GM21360 (cell line): ENCODE measurements at regions not wholly inside any gene's neighbourhood (a gene's known extent, or its start where the extent isn't known, plus 50 kb on each side); places are given as distances from the start of the nearest gene placed in this dataset.
"Not testable (repeated sequence)": the region's sequence is repeated elsewhere in the genome, so short reads cannot be mapped to it uniquely, and the experiment has no call there.

Experiments used
- ATAC-seq: cut with Tn5 transposase; IDR thresholded peaks from one replicate; pipeline ENCODE4 v1.9.1; 2021; ENCODE audit warnings: mild to moderate bottlenecking, moderate library complexity; ENCODE audit not compliant: unreplicated experiment

DNA sequence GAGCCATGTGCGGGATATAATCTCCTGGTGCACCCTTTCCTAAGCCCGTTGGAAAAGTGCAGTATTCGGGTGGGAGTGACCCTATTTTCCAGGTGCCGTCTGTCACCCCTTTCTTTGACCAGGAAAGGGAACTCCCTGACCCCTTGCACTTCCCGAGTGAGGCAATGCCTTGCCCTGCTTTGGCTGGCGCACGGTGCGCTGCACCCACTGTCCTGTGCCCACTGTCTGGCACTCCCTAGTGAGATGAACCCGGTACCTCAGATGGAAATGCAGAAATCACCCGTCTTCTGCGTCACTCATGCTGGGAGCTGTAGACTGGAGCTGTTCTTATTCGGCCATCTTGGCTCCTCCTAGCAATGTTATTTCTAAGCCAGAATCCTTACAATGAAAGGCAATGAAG lies 121.1 kb downstream of the TAF11L14 start:
- ATAC-seq = not testable (repeated sequence)

DNA sequence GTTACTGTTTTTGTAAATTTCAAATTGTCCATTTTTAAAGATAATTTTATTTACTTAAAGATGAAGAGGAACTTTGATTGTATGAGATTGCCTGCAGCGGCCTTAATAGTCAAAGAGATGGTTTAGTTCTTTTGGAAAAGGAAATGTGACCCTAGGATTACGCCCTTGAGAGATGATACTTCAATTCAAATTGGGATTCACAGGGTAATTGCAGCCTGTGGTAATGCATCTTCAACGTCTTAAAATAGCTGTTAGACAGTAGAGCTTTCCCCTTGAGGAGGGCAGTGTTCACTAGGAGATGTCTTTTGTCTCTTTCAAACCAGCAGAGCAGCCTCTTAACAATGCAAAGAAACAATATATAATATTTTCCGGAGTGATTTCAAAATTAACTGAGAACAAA lies 127.1 kb downstream of the TAF11L14 start:
- no peak for ATAC-seq

DNA sequence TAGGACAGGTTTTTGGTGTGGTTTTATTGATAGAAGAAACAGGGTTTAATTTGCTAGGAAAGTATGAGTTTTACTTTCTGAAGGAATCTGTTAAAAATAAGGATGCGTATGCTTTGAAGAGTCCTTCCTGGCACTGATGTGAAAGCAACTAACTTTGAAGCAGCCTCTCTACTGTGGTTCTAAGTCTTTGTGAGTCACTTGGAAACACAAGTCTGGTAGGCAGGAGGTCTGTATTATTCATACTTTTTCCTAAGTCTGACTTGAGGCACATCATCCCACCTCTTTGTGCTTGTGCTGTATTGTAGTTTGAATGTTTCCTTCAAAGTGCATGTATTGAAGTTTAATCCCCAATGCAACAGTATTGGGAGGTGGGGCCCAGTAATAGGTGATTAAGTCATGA lies 129.0 kb downstream of the TAF11L14 start:
- ATAC-seq = no peak

DNA sequence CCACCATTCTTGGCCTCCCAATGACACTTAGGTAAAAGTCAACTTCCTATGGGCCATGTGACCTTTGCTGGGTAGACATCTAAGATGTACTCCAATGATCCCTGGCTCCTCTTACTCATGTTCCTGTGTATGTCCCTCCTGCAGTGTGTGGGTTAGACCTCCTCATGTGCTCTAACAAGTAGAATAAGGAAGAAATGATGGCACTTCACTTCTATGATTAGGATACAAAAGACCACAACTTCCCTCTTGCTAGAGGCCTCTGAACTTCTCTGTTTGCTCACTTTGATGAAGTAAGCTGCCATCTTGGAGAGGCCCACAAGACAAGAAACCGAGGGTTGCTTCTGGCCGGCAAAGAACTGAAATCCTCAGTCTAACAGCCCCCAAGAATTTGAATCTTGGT lies 131.8 kb downstream of the TAF11L14 start:
- ATAC-seq = no peak

DNA sequence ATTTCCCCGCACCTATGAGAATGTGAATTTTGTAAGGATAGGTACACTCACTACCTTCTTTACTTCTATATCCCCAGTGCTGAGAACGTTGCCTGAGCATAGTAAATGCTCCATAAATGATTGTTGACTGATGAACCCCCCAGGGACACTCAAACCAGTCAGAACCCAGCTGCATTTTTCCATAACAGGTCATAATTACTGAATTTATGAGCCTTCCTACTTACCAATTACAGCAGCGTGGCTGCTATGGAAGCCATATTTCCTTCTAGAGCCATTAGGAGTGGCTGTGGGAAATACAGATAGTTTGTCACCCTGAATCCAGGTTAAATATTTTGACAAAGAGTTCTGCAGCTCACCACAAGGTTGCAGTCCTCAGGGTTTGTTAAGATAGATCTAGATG lies 135.0 kb downstream of the TAF11L14 start:
- ATAC-seq = no peak

DNA sequence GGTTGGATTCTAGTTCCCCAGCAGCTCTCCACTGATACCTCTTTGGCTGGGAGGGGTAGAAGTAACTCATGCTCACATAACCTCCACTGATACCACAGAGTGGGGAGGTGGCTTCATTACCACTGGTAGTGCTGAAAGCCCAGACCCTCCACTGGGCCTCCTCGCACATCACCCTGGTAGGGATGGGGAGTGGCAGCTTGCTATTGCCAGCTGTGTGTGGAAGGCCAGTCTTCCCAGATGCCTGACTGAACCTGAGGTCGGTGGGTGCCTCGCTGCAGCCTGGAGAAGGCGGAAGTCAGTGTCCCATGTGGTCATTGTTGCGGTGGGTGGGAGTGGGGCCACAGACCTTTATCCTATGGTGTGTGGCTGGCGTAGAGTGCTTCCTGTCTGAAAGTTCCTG lies 138.0 kb downstream of the TAF11L14 start:
- ATAC-seq = no peak

DNA sequence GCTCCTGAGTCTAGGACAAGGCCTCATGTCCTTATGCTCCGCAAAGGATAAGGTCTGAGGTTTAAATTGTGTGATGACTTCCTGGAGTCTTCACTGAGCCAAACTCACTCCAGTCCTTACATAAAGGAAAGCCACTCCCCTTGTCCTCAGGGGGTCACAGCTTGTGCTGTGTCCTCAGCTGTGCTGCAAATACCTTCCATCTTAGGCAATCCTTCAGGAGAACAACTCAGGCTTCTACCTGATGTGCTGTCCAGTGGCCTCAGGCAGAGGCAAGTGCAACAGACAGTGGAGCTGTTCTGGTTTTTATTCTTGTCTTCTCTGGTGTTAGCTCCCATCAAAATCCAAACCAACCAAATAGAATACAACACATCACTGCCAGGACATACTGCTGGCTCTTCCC lies 151.5 kb downstream of the TAF11L14 start:
- no peak for ATAC-seq

DNA sequence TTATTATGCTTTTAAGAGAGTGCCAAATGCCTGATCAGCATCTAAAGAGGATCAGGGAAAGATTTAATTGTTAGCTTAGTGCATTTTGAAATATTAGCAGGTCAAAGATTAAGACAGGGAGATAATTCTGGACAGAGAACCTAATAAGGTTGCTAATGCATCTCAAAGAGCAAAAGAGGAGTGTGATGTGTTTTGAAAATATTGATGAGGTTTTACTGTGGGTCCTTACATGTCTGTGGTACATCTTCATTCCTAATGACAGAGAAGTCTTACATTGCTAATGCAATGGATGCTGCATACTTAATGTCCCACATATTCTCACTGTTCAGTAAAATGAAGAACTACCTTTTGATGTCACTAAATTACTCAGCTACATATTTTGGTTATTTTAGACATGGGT lies 154.1 kb downstream of the TAF11L14 start:
- ATAC-seq = no peak

DNA sequence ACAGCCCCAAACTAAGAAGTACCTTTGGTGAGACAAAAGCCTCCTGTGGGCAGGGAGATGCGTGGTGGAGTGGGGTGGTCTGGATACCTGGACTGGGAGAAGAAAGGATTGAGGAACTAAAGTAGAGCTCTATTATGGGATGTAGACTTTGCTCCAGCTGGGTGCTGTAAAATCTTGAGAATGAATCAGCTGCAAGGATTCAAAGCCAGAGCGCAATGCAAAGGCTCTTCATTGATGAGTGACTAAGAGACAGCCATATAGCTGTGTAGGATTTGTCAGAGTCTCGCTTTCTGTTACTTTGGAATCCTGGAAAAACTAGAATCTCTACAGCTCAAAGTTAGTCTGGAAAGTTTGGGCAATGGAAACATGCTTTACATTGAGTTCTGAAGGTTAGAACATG lies 159.9 kb downstream of the TAF11L14 start:
- ATAC-seq = no peak

DNA sequence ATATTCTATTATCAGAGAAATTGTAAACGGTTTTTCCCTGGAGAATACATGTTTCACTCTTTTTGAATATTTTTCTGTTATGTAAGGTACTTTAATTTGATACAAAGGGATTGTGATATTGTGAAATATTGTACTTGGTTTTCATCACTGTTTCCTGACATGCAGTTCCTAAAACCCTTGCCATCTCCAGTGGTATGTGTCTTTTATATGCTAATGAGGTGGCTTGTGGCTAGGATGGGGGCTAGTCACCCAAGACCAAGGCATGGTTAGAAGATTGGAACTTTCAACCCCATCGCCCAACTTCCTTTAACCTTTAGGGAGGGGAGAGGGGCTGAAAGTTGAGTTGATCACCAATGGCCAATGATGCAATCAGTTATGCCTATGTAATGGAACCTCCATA lies 160.6 kb downstream of the TAF11L14 start:
- ATAC-seq = no peak

DNA sequence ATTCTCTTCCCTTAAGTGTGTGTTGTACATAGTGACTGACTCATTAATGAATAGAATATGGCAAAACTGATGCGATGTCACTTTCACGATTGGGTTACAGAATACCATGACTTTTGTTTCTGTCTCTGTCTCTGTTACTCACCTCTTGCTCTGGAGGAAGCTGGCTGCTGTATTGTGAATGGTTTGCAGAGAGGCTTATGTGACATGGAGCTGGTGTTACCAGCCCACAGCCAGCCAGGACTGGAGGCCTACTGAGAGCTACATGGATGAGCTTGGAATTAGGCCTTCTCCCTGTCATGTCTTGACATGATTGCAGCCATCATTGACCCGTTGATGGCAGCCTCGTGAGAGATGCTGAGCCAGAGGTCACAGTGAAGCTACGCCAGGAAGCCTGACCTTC lies 161.9 kb downstream of the TAF11L14 start:
- ATAC-seq = no peak

DNA sequence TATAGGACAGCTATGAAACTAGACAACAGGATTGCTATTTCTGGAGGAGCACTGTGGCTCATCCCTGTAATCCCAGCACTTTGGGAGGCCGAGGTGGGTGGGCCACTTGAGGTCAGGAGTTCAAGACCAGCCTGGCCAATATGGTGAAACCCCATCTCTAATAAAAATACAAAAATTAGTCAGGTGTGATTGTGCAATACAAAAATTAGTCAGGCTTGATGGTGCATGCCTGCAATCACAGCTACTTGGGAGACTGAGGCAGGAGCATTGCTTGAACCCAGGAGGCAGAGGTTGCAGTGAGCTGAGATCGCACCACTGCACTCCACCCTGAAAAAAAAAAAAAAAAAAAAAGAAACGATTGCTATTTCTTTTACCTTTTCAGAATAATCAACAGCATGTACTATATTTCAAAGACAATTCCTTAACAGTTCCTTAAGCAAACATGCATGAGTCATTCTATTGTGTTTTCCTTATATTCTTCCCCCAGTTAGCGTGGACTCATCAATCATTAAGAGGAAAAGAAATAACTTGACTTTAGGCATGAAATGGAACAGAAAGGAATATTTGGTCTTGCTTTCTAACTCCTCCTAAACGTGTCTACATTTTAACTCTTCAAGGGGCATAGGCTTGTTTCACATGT lies 162.6 kb downstream of the TAF11L14 start:
- ATAC-seq = no peak

DNA sequence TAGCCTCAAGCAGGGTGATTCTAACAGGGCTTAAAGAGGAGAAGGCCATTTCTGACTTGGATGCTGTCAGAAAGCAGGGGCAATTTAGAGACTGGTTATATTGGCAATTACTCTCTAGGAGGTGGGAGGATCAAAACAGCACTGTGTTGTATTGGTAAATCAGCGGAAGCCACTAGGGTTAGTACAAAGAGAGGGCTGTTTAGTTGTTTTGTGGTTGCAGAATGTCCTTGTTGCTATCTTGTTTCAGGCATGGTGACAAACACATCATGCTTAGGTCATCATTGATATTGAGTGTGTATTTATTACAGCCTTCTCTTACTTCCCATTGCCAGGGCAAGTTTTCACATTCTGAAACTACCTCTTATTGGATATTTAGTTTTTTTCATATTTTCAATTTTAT lies 165.3 kb downstream of the TAF11L14 start:
- ATAC-seq = no peak

DNA sequence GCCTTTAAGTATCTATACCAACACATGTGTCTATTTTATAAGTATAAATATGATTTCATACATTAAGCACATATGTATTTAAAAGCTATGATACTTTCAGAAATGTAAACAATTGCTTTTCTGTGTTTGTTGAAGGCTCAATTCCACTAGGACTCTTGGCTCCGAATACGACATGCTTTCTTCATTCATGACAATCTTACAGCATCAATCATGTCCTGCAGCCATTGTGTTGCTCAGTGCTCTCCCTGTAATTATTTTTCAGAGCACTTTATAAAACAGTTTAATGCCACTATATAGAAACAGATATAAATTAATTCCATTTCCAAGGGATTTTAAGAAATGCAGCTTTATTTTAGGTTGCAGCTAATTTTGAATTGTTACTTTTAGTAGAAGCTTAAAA lies 167.3 kb downstream of the TAF11L14 start:
- no peak for ATAC-seq

DNA sequence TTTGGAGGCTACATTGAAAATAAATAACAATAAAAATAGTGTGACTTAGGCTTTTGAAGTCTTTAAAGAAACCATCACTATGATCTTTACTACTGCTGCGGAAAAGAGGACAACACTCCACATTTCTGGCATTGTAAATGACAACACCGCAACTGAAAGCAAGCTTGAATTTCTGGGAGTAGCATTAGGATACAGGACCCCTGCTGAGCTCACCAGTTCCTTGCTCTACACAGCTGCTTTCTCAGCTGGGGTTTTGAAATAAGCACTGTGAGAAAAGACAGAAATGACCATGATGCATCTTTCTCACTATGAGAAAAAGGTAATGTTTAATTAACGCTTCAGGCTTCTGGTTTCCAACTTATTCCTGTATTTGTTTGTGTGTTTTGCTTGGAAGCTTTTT lies 168.0 kb downstream of the TAF11L14 start:
- no peak for ATAC-seq

DNA sequence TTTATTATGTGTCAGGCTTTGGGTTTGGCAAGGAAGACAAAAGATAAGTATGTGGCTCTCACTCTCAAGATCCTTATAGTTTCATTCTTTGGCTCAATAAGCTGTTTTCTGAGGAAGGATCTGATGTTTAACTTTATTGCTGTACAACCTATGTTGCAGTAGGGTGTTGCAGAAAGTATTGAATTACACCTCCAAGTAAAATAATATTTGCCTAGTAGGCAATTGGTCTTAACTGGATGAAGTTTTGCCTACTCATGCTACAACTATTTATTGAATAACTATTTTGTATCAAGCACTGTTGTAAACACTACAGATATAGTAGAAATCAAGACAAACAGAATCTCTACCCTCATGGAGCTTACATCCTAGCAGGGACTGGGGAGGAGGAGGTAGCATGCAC lies 169.7 kb downstream of the TAF11L14 start:
- ATAC-seq = no peak

DNA sequence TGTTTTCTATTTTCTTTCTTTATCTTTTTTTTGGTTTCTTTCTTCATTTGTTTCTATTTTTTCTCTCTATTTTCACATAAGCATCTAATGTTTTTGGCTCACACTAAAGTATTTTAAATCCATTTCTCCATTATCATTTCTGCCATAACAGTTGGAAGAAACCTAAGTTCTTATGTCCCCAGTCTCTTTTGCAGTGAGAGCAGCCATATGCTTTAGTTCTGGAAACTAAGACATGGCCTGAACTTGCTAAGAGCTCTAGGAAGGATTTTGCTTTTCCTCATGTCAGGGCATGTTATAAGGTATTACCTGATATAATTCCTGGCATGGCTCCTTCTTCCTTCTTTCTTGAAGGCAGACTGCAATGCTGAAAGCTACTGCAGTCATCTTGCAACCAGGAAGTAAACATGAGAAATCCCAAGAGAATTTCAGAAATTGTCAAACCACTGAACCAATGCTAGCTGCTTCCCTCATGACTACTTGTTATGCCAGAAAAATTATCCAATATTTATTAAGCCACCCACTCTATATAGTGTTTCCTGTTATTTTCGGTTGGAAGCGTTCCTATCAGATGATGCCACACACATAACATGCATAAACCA lies 171.1 kb downstream of the TAF11L14 start:
- no peak for ATAC-seq

DNA sequence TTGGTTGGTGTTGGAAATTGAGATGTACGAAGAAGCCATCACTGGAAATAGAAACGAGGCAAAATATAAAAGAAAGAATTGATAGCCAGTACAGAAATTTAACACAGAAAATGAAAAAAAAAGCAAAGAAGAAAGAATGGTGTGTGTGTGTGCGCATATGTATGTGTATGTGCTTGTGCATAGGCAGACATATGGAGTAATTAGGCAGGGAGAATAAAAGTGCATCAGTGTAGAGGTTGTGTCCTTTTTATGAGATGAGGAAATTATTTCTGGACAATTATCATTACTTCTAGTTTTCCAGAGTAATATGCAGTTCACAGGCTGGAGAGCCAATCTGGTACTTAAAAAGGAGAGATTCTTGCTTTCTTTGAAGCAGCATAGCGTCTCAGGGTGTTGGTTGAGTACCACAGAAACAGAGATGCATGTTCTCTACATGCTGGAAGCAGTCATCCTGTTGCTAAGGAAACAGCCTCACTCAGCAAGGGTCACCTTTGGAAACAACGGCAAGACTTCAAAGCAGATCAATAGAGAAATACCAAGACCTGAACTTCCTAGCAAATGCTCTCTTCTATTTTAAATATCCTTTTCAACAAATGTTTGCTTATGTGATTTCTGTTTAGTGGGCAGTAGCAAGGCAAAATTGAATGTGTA lies 172.7 kb downstream of the TAF11L14 start:
- ATAC-seq = no peak

DNA sequence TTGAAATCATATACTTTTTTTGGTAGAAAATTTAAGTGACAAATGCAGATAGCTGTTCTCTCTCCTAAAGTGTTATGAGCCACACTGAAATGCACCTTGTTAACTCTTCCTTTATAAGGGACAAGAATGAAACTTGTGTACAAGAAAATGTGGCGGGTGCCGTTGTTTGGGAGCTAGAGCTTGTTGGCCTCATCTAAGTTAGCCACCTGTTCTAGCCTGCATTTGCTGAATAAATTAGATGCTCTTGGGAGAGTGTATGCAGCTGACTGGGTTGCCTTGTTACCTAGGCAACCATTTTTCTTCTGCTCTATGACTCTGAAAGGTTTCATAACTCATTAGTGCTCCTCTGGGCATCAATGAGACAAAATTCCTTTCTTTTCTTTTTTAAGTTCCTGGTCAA lies 174.3 kb downstream of the TAF11L14 start:
- no peak for ATAC-seq

DNA sequence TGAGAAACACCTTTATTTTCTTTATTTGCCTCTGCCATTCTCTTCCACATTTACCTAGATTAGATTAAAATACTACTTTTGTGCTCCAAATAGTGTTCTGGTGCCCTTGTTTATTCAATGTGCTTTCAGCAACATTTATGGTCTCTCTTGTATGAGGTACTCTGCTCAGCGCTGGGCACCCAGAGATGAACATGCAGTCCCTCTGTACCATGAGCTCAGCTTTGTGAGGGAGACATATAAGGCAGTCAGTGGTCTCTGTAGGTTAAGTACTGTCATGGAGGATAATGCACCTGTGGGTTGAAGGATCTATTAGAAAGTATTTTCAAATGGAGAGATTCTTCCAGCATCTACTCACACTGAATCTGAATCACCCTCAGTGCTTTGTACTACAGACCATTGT lies 176.5 kb downstream of the TAF11L14 start:
- no peak for ATAC-seq

DNA sequence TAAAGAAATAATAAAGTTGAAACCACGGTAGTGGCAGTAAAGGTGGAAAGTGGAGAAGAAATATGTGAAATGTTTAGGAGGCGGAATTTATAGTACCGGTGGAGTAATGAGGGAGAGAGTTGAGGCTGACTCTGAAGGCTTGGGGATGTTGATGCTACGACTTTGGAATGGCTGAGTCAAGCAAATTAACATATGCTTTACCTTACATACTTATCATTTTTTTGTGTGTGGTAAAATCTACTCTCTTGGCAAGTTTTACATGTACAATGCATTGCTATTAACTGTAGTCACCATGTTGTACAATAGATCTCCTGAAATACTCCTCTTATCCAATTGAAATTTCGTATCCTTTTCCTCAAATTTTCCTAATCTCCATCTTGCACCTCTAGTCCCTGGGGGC lies 179.0 kb downstream of the TAF11L14 start:
- ATAC-seq = no peak

DNA sequence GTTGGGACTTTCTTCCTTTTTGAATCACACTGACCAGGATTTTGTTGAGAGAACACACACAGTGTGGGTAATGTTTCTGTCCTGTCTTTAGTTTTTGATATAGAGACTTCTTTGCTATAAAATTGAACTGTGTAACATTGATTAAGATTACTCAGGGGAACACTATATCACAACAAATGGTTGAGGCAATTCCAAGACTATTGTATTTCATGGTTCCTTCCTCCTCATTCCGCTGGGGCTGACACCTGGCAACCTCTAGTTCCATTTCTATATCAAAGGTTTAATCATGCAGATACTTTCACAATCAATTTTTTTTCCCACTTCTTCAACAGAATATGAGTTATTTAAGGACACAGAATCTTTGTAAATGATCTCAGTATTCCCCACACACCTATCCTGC lies 182.2 kb downstream of the TAF11L14 start:
- ATAC-seq = no peak

DNA sequence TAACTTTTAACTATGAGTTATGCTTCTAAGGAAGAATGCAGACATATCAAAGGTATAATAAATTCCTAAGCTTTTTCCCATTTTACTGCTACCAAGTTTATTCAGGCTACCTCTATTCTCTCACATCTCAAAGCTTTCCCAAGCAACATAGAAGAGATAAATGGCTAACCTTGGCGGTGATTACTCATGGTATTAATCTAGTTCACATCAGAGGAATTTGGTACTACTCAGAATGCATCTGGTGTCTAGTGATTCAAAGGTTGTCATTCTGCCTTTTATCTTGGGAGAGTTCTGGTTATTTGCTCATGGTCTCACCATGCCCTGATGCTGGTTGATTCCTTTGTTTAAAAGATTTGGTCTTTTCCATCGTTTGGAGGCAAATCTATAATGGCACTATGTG lies 182.7 kb downstream of the TAF11L14 start:
- no peak for ATAC-seq
